Mesendoderm (in vitro differentiated cells): ENCODE measurements at regions not wholly inside any gene's neighbourhood (a gene's known extent, or its start where the extent isn't known, plus 50 kb on each side); places are given as distances from the start of the nearest gene placed in this dataset.

ENCODE experiments used
- DNase-seq: peaks from one replicate; pipeline ENCODE4 v3.0.0; 2013
- H2AK5ac ChIP-seq: 2 replicates; pipeline ENCODE4 v1.6.1; 2013; ENCODE audit warnings: low read length, inconsistent platforms
- H2BK120ac ChIP-seq: 2 replicates; pipeline ENCODE4 v1.6.1; 2013; ENCODE audit warnings: low read depth, mild to moderate bottlenecking, low read length, moderate library complexity, mixed read lengths
- H2BK15ac ChIP-seq: replicated peaks from 2 replicates; pipeline ENCODE4 v1.6.1; 2013; ENCODE audit warnings: low read depth, mild to moderate bottlenecking, moderate library complexity
- H2BK5ac ChIP-seq: 2 replicates; pipeline ENCODE4 v1.6.1; 2013; ENCODE audit warnings: low read length, inconsistent platforms
- H3K18ac ChIP-seq: 2 replicates; pipeline ENCODE4 v1.6.1; 2013; ENCODE audit warnings: mild to moderate bottlenecking, low read length, mixed read lengths
- H3K23ac ChIP-seq: one replicate; pipeline ENCODE4 v1.6.1; 2013; ENCODE audit warnings: low read length
- H3K27ac ChIP-seq: 2 replicates; pipeline ENCODE4 v1.5.1; 2013; ENCODE audit warnings: low read depth, mild to moderate bottlenecking, inconsistent platforms, low read length, moderate library complexity
- H3K27me3 ChIP-seq: 2 replicates; pipeline ENCODE4 v1.6.1; 2013; ENCODE audit warnings: low read length, control low read depth, mild to moderate bottlenecking, inconsistent platforms; ENCODE audit not compliant: insufficient read depth, poor library complexity
- H3K36me3 ChIP-seq: 2 replicates; pipeline ENCODE4 v1.6.1; 2013; ENCODE audit warnings: low read length, inconsistent platforms; ENCODE audit not compliant: control insufficient read depth, insufficient read depth
- H3K4ac ChIP-seq: one replicate; pipeline ENCODE4 v1.6.1; 2013; ENCODE audit warnings: low read depth, mild to moderate bottlenecking, low read length, moderate library complexity
- H3K4me1 ChIP-seq: 2 replicates; pipeline ENCODE4 v1.6.1; 2013; ENCODE audit warnings: low read depth, low read length, inconsistent platforms; ENCODE audit not compliant: control insufficient read depth
- H3K4me2 ChIP-seq: 2 replicates; pipeline ENCODE4 v1.6.1; 2013; ENCODE audit warnings: low read length
- H3K4me3 ChIP-seq: 2 replicates; pipeline ENCODE4 v1.5.1; 2013; ENCODE audit warnings: mild to moderate bottlenecking, low read length
- H3K56ac ChIP-seq: one replicate; pipeline ENCODE4 v1.6.1; 2013; ENCODE audit warnings: low read length
- H3K79me1 ChIP-seq: 2 replicates; pipeline ENCODE4 v1.6.1; 2013; ENCODE audit warnings: low read length, inconsistent platforms
- H3K79me2 ChIP-seq: 2 replicates; pipeline ENCODE4 v1.6.1; 2013; ENCODE audit warnings: mild to moderate bottlenecking, low read length; ENCODE audit not compliant: control insufficient read depth, insufficient read depth
- H3K9ac ChIP-seq: 2 replicates; pipeline ENCODE4 v1.6.1; 2013; ENCODE audit warnings: low read length, inconsistent platforms
- H4K5ac ChIP-seq: one replicate; pipeline ENCODE4 v1.6.1; 2013; ENCODE audit warnings: low read length
- H4K8ac ChIP-seq: one replicate; pipeline ENCODE4 v1.6.1; 2013; ENCODE audit warnings: low read depth, mild to moderate bottlenecking, control low read depth, low read length, moderate library complexity
- WGBS: extraction: QIAGEN DNeasy Blood & Tissue Kit; methylation state at CpG from one replicate; pipeline ENCODE4 v1.1.7; 2013; ENCODE audit warnings: low lambda C conversion rate, missing lambda C conversion rate; ENCODE audit not compliant: insufficient coverage; ENCODE audit errors: extremely low coverage; 5-methylcytosine and 5-hydroxymethylcytosine counted together

DNA sequence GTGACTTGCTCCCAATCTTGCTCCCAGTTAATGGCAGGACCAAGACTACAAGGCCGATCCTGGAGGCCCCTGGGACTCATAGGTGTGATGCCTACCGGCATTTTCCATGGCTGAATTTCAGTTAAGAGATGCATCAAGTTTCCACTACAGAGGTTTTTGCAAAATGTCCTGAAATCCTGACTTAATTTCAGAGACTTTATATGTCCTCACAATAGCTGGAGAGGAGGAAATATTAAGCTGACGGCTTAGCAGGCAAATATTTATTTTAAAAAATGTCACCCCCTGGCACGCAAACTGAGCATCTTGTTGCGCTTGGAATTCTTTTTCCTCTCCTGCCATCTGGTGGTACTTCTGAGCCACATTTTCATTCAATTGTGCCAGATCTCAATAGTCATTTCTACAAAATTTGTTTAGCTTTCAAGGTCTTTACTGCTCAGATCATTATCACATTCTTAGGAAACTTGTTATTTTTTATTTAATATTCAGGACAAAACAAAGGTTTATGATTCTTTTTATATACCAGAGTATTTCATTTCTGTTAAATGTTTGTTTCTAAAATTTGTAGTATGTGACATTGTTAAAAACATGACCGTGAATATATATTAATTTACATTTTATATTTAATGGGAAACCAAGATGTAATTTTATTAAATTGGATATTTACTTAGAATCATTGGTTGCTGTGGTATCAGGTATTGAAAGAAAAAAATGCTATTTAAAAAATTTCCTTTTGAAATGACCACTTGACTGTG, 189.2 kb upstream of the THRB start:
- Histone ChIP-seq H3K9ac (no peak overlapping the region), H2BK5ac (no peak overlapping the region), H3K4me3 (no peak overlapping the region), H2BK120ac (no peak overlapping the region), H3K56ac (no peak overlapping the region), H2AK5ac (no peak overlapping the region), H3K27me3 (no peaks in the 10 kb centered on the region), H4K5ac (no peak overlapping the region), H3K23ac (no peak overlapping the region), H3K79me2 (no peaks in the 10 kb centered on the region), H3K18ac (no peak overlapping the region), H3K4me2 (no peak overlapping the region), H3K4ac (no peak overlapping the region), H3K79me1 (no peaks in the 10 kb centered on the region), H2BK15ac (no peak overlapping the region), H4K8ac (no peak overlapping the region), H3K27ac (no peak overlapping the region), H3K4me1 (no peaks in the 10 kb centered on the region), H3K36me3 (no peaks in the 10 kb centered on the region)
- WGBS: no CpG with 5 or more reads among the region's 6 CpGs
- DNase-seq: peak; percentile 63

DNA sequence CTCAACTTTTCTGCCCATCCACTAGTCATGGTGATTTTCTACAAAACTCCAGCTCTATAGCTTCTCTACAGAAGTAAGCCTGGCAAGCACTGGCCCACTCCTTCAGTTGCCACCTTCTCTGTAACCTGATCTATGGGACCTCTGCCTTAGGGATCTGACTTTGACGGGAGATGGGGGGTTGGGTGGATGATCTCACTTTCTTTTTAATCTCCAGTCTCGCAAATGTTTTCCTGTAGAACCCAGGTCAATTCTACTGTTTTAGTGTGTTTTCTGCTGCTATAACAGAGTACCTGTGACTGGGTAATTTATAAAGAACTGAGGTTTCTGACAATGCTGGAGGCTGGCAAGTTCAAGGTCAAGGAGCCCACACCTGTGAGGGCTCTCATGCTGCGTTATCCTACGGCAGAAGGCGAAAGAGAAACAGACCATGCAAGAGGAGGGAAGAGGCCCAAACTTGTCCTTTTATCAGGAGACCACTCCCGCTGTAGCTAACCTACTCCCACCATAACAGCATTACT, 189.9 kb upstream of the THRB start:
- WGBS: no CpG with 5 or more reads among the region's 6 CpGs
- Histone ChIP-seq H4K5ac (no peak overlapping the region), H3K79me2 (no peaks in the 10 kb centered on the region), H2AK5ac (no peak overlapping the region), H2BK120ac (no peak overlapping the region), H3K79me1 (no peaks in the 10 kb centered on the region), H3K27ac (no peak overlapping the region), H2BK5ac (no peak overlapping the region), H2BK15ac (no peak overlapping the region), H4K8ac (no peak overlapping the region), H3K56ac (no peak overlapping the region), H3K27me3 (no peaks in the 10 kb centered on the region), H3K9ac (no peak overlapping the region), H3K18ac (no peak overlapping the region), H3K4me2 (no peak overlapping the region), H3K4ac (no peak overlapping the region), H3K36me3 (no peaks in the 10 kb centered on the region), H3K4me1 (no peaks in the 10 kb centered on the region), H3K23ac (no peak overlapping the region), H3K4me3 (no peak overlapping the region)
- DNase-seq: peak; percentile 72

DNA sequence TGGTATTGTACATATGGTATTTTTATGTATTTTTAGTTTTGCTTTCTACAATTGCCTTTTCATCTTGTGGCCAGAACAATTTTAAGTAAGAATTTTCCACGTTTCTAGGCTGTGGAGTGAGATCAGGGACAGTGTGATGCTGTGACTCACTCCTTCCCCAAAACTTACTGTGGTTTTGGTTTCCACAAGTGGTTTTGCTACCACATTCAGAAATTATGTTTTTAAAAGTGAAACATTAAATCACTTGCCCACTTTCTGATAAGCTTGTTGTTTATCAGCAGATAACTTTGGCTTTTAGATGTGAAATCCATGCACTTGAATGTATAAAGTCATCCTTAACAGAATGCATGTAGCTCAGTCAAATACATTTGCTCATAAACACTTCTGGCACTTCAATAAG, 192.2 kb upstream of the THRB start:
- Histone ChIP-seq H3K27ac (no peak overlapping the region), H4K8ac (no peak overlapping the region), H2BK120ac (no peak overlapping the region), H3K4me2 (no peak overlapping the region), H2AK5ac (no peak overlapping the region), H4K5ac (no peak overlapping the region), H3K18ac (no peak overlapping the region), H3K36me3 (no peaks in the 10 kb centered on the region), H3K4me1 (no peaks in the 10 kb centered on the region), H3K79me2 (no peaks in the 10 kb centered on the region), H3K9ac (no peak overlapping the region), H2BK15ac (no peak overlapping the region), H3K23ac (no peak overlapping the region), H3K56ac (no peak overlapping the region), H3K4ac (no peak overlapping the region), H3K27me3 (no peaks in the 10 kb centered on the region), H3K79me1 (no peaks in the 10 kb centered on the region), H2BK5ac (no peak overlapping the region), H3K4me3 (no peak overlapping the region)
- no CpG with 5 or more reads among the region's 1 CpG for WGBS
- DNase-seq: no peak

DNA sequence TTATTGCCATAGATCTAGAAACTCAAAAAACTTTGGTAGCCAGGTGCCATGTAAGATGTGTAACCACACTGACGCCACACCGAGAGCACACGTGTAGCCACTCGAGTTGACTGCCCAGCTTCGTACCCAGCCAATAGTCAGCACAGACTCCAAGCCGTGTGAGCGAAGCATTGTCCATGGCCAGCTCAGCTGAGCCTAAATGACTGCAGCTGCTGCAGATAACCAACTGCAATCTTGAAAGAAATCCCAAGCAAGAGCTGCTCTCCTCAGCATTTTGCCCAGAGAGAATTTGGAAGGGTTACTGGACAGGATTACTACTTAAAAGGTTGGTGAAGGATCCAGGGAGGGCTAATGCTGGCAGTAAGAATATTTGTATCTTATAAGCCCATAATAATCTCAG, 193.0 kb upstream of the THRB start:
- no peak for DNase-seq
- H3K27ac ChIP-seq: no peak overlapping the region
- WGBS: no CpG with 5 or more reads among the region's 7 CpGs

DNA sequence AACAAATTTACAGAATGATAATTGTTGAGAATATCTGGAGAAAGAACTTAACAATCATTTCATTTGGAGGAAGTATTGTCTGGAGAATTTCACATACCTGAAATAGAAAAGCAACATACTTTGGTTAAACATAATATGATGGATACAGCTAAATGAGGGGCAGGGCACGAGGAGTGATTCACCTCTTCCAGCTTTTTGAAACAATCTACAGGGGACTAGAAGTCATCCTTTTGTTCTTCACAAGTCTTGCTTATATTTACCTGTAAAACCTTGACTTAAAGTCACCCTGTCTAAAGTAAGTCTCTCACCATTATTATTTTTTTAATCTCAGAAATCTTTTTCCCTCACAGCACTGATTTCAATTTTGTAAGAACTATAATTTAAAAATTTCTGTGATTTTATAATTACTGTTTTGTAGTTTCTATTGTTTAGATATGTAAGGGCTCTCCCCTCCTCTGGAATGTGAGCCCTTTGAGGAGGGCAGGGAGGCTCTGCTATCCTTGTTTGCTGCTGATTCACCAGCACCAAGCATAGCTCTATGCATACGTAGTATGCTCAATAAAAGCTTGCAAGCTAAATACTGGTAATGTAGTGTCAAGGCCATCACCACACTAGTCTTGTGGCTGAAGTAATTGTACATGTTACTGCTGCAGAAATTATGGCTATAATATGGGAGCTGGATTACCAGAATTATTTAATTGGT, 193.9 kb upstream of the THRB start:
- Histone ChIP-seq H3K4ac (no peak overlapping the region), H2BK120ac (no peak overlapping the region), H2BK15ac (no peak overlapping the region), H4K8ac (no peak overlapping the region), H3K23ac (no peak overlapping the region), H3K9ac (no peak overlapping the region), H3K27ac (no peak overlapping the region), H3K4me2 (no peak overlapping the region), H3K4me1 (no peaks in the 10 kb centered on the region), H3K79me2 (no peaks in the 10 kb centered on the region), H2BK5ac (no peak overlapping the region), H4K5ac (no peak overlapping the region), H3K36me3 (no peaks in the 10 kb centered on the region), H2AK5ac (no peak overlapping the region), H3K79me1 (no peaks in the 10 kb centered on the region), H3K27me3 (no peaks in the 10 kb centered on the region), H3K4me3 (no peak overlapping the region), H3K56ac (no peak overlapping the region), H3K18ac (no peak overlapping the region)
- DNase-seq: peak; percentile 82
- no CpG with 5 or more reads among the region's 2 CpGs for WGBS

More for the DNA sequence above, 193.0 kb upstream of the THRB start:
- Histone ChIP-seq H2BK5ac (no peak overlapping the region), H3K36me3 (no peaks in the 10 kb centered on the region), H3K56ac (no peak overlapping the region), H4K8ac (no peak overlapping the region), H3K9ac (no peak overlapping the region), H3K18ac (no peak overlapping the region), H3K23ac (no peak overlapping the region), H4K5ac (no peak overlapping the region), H3K4ac (no peak overlapping the region), H2AK5ac (no peak overlapping the region), H3K79me2 (no peaks in the 10 kb centered on the region), H3K4me2 (no peak overlapping the region), H2BK15ac (no peak overlapping the region), H3K79me1 (no peaks in the 10 kb centered on the region), H3K27me3 (no peaks in the 10 kb centered on the region), H2BK120ac (no peak overlapping the region), H3K4me1 (no peaks in the 10 kb centered on the region), H3K4me3 (no peak overlapping the region)
